PC-3 (cell line): ENCODE measurements at regions not wholly inside any gene's neighbourhood (a gene's known extent, or its start where the extent isn't known, plus 50 kb on each side); places are given as distances from the start of the nearest gene placed in this dataset.

ENCODE experiments used
- ATAC-seq: fragments of 200-7000 bp; cut with Tn5 transposase; 2 replicates; pipeline ENCODE4 v1.9.1; 2020; ENCODE audit warnings: mild to moderate bottlenecking, moderate library complexity
- BruUV-seq: library from RNA; stranded (reverse); fragments of 400-500 nt; replicated peaks from 2 replicates; lab custom pipeline; 2021; lab: Mats Ljungman, UMichigan
- CTCF ChIA-PET: fragments of 300-600 bp; sonication (Branson Sonifier 250); formaldehyde crosslinking; loops from one replicate; lab custom pipeline; 2022; ENCODE audit warnings: antibody characterized with exemption; lab: Charles Lee
- POLR2A ChIA-PET: fragments of 300-600 bp; sonication (Branson Sonifier 250); formaldehyde crosslinking; loops from one replicate; lab custom pipeline; 2022; ENCODE audit warnings: antibody characterized with exemption; ENCODE audit not compliant: unreplicated experiment; lab: Charles Lee
- DNase-seq: peaks from one replicate; pipeline ENCODE4 v3.0.0-alpha.2; 2015
- H2AFZ ChIP-seq: fragments of 300-600 bp; sonication (generic); 2 replicates; pipeline ENCODE4 v1.6.0; 2016; ENCODE audit warnings: antibody characterized with exemption, low read length
- H3F3A ChIP-seq: fragments of 300-600 bp; sonication (generic); one replicate; pipeline ENCODE4 v1.6.0; 2017; ENCODE audit warnings: antibody characterized with exemption, low read length, control low read depth, mild to moderate bottlenecking; ENCODE audit not compliant: unreplicated experiment
- H3K27ac ChIP-seq: fragments of 300-600 bp; sonication (generic); 2 replicates; pipeline ENCODE4 v1.5.1; 2016; ENCODE audit warnings: mild to moderate bottlenecking, low read length
- H3K27me3 ChIP-seq: fragments of 300-600 bp; sonication (generic); 2 replicates; pipeline ENCODE4 v1.6.1; 2016; ENCODE audit warnings: low read length, mixed read lengths
- H3K36me3 ChIP-seq: fragments of 300-600 bp; sonication (generic); 2 replicates; pipeline ENCODE4 v1.6.1; 2016; ENCODE audit warnings: low read depth, mixed run types, low read length, mixed read lengths
- H3K4me1 ChIP-seq: fragments of 300-600 bp; sonication (generic); 2 replicates; pipeline ENCODE4 v1.5.1; 2016; ENCODE audit warnings: low read length; ENCODE audit not compliant: insufficient read depth
- H3K4me2 ChIP-seq: fragments of 300-600 bp; sonication (generic); 2 replicates; pipeline ENCODE4 v1.6.0; 2016; ENCODE audit warnings: low read length
- H3K4me3 ChIP-seq: fragments of 300-600 bp; sonication (generic); 2 replicates; pipeline ENCODE4 v1.5.1; 2016; ENCODE audit warnings: mild to moderate bottlenecking, low read length, mixed read lengths
- H3K79me2 ChIP-seq: fragments of 300-600 bp; sonication (generic); 2 replicates; pipeline ENCODE4 v1.6.1; 2017; ENCODE audit warnings: low read length, mixed read lengths
- H3K9ac ChIP-seq: fragments of 300-600 bp; sonication (generic); 2 replicates; pipeline ENCODE4 v1.6.0; 2016; ENCODE audit warnings: mild to moderate bottlenecking, low read length
- H3K9me2 ChIP-seq: fragments of 300-600 bp; sonication (generic); replicated peaks from 2 replicates; pipeline ENCODE4 v1.6.1; 2016; ENCODE audit warnings: mixed run types, low read length, mixed read lengths
- H3K9me3 ChIP-seq: fragments of 300-600 bp; sonication (generic); 2 replicates; pipeline ENCODE4 v1.6.1; 2016; ENCODE audit warnings: low read length, mixed read lengths
- H4K20me1 ChIP-seq: fragments of 300-600 bp; sonication (generic); 2 replicates; pipeline ENCODE4 v1.6.1; 2016; ENCODE audit warnings: low read length, mixed read lengths
- CTCF ChIP-seq: fragments of 300-600 bp; sonication (generic); conservative IDR thresholded peaks from 2 replicates; pipeline ENCODE4 v1.5.1; 2017; ENCODE audit warnings: antibody characterized with exemption, low read depth, mild to moderate bottlenecking, low read length
- EZH2 ChIP-seq: fragments of 300-600 bp; sonication (generic); IDR thresholded peaks from one replicate; pipeline ENCODE4 v1.6.1; 2017; ENCODE audit warnings: antibody characterized with exemption, mild to moderate bottlenecking, low read length; ENCODE audit not compliant: unreplicated experiment
- EZH2phosphoT487 ChIP-seq: fragments of 300-600 bp; sonication (generic); IDR thresholded peaks from 2 replicates; pipeline ENCODE4 v1.6.1; 2018; ENCODE audit warnings: mild to moderate bottlenecking, antibody characterized with exemption, low read length, borderline replicate concordance
- intact Hi-C: fragments of 100-400 bp; cut with micrococcal nuclease; formaldehyde crosslinking; loops from 2 replicates; pipeline ENCODE4 v1.9.0; 2023

GRCh38 chr19:28636706-28637105 lies 576.2 kb downstream of the UQCRFS1 start:
- Histone ChIP-seq H3K9ac (no peak overlapping the region), H3K4me2 (no peak overlapping the region), H3K27ac (no peak overlapping the region), H3F3A (no peaks in the 10 kb centered on the region), H3K9me3 (no peaks in the 10 kb centered on the region), H3K9me2 (no peaks in the 10 kb centered on the region), H3K4me1 (no peaks in the 10 kb centered on the region), H3K27me3 (no peaks in the 10 kb centered on the region), H4K20me1 (no peaks in the 10 kb centered on the region), H3K36me3 (no peaks in the 10 kb centered on the region), H3K4me3 (no peak overlapping the region), H3K79me2 (no peaks in the 10 kb centered on the region), H2AFZ (no peak overlapping the region)
- ATAC-seq (no peak), DNase-seq (no peak)
- CTCF ChIA-PET: no interaction called here
- intact Hi-C loops: no loop called here
- POLR2A ChIA-PET: no interaction called here
- BruUV-seq: no TSS peak
- TF ChIP-seq EZH2phosphoT487: no peak
- TF ChIP-seq EZH2: no peak
- no peak for TF ChIP-seq CTCF

- Histone ChIP-seq H3K9me2 (no peaks in the 10 kb centered on the region), H3K27ac (no peak overlapping the region), H3K4me1 (no peaks in the 10 kb centered on the region), H3K79me2 (no peaks in the 10 kb centered on the region), H2AFZ (no peak overlapping the region), H3F3A (no peaks in the 10 kb centered on the region), H3K9ac (no peak overlapping the region), H4K20me1 (no peaks in the 10 kb centered on the region), H3K27me3 (no peaks in the 10 kb centered on the region), H3K9me3 (no peaks in the 10 kb centered on the region), H3K4me2 (no peak overlapping the region), H3K4me3 (no peak overlapping the region), H3K36me3 (no peaks in the 10 kb centered on the region)
- intact Hi-C loops: no loop called here
- no peak for ATAC-seq
- no TSS peak for BruUV-seq
- no peak for DNase-seq
- ChIA-PET POLR2A (no interaction called here), CTCF (no interaction called here)
- no peak for TF ChIP-seq CTCF
- TF ChIP-seq EZH2: no peak
- no peak for TF ChIP-seq EZH2phosphoT487
Observed at GRCh38 chr19:28636016-28636629, 576.8 kb downstream of the UQCRFS1 start.

GRCh38 chr19:28634837-28635236 lies 578.1 kb downstream of the UQCRFS1 start:
- BruUV-seq: no TSS peak
- no peak overlapping the region for H3K27ac ChIP-seq
- no peaks in the 10 kb centered on the region for H3K36me3 ChIP-seq
- H3K27me3 ChIP-seq: no peaks in the 10 kb centered on the region
- no peak overlapping the region for H3K4me2 ChIP-seq
- intact Hi-C loops: no loop called here
- no peaks in the 10 kb centered on the region for H3F3A ChIP-seq
- ChIA-PET POLR2A (no interaction called here), CTCF (no interaction called here)
- DNase-seq (no peak), ATAC-seq (no peak)
- H3K4me3 ChIP-seq: no peak overlapping the region
- no peaks in the 10 kb centered on the region for H4K20me1 ChIP-seq
- H3K9me3 ChIP-seq: no peaks in the 10 kb centered on the region
- no peaks in the 10 kb centered on the region for H3K79me2 ChIP-seq
- no peak for TF ChIP-seq CTCF
- H3K9ac ChIP-seq: no peak overlapping the region
- no peaks in the 10 kb centered on the region for H3K4me1 ChIP-seq
- no peak overlapping the region for H2AFZ ChIP-seq
- H3K9me2 ChIP-seq: no peaks in the 10 kb centered on the region
